Lung microvascular endothelial cell (primary cell): ENCODE measurements at regions not wholly inside any gene's neighbourhood (a gene's known extent, or its start where the extent isn't known, plus 50 kb on each side); places are given as distances from the start of the nearest gene placed in this dataset.

Experiments
- DNase-seq, 2 donors: peaks; one replicate each; pipeline versions ENCODE4 v3.0.0 to v3.0.0-alpha.2; 2010; ENCODE audit warnings: low read depth in 2 of 2

DNA sequence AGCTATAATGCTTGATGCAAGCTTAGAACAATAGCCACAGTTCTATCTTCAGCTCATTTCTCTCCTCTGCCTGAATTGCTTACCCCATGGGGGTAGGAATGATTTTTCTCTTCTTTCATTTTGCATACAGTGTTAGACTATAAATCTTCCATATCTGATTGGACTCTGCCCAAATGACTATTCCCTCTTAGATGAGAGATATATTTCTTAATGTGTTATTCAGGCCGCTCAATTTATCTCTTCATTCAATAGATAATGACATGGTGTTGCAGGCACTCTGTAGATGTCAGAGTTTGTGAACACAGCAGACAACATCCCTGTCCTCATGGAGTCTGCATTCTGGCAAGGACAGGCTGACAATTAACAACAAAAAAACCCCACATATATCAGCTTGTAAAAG lies 443.7 kb upstream of the CELF4 start:
- no peak for DNase-seq

DNA sequence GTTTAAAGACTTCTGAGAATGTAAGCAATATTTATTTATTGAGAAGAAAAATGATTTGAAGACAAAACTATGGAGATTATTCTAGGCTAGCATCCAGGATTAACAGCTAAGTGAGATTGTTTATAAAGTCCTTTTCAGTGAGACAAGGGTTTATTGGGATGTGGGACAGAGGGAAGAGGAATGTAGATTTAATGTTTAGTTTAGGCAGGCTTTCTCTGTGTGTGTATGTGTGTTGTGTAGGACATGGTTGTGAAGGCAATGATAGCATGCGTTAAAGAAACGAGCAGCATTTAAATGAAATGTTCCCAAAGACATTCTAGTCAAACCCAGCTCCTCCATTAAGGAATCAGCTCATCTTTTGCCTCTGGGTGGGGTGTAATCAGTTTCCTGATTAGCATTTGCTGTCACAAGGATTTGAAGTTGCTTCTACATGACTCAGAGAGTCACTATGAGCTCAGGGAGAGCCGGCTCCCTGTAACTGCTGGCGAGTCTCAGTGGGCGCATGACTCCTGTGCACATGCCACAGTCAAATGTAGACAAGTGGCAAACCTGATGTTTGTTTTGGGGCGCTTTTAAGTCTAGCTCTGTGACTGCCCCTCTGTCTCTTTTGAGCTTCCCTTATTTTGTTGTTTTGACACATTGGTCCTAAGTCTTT lies 442.2 kb upstream of the CELF4 start:
- DNase-seq: no peak

DNA sequence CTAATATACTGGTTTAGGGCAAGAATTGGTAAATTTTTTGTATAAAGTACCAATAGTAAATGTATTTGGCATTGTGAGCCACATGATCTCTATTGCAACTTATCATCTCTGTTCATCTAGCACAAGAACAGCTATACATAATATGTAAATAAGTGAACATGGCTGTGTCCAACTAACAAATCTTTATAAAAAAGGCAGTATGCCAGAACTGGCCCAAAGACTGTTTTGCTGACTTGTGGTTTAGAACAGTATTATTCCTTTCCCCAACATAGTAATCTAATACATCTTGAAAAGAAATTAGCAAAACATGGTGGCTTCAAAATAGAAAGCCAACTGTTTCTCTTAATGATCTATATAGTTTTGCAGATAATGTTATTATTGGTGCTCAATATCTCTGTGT lies 441.4 kb upstream of the CELF4 start:
- no peak for DNase-seq

DNA sequence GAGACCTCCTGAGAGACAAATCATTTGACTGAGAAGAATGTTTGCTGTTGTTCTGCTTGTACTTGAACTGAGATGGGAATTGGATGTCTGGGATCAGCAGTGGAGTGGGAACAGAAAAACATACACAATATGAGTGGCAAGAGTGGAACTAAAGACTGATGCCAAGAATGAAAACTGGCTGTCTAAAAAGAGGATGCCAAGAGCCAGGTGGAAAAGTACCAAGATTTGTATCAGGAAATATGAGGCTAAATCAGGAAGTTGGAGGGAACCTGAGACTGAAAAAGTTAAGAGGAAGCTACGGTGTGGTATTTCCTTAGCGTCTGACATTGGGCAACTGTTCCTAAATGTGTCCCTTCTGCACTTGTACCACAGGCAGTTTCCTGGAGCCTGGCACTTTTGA lies 440.9 kb upstream of the CELF4 start:
- DNase-seq: no peak

DNA sequence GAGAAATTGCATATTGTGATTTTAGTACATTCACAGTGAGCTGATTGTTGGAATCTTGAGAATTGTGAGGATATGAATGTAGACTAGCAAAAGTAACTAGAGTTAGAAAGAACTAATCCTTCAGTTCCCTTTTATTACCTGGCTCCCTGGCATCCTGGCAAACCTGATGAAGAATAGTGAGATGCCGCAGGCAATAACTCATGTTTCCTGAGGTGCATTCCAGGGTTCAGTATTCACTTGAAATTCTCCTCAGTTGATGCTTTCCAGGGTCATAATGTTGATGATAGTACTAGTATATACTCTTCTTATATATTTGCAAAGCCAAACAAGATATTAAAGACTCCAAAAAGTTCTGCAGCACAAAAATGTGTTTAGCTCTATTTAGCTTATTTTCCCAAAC lies 432.1 kb upstream of the CELF4 start:
- DNase-seq: no peak

DNA sequence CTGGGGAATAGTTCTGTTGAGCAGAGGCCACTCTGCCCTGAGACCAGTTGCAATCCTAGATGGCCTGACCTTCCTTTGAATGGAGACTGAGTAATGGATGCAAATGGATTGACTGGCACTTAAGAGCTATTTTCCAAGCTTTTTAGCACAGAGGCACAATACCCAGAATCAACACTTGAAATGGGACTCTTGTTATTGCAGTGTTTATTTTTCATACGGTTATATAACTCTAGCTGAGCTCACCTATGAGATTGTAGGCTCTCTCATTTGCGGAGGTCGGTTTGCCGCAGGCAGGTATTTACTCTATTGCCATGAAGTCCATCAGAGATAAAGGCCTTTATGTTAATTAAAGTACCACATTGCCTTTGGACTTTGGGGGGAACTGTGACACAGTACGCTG lies 422.3 kb upstream of the CELF4 start:
- DNase-seq: no peak

DNA sequence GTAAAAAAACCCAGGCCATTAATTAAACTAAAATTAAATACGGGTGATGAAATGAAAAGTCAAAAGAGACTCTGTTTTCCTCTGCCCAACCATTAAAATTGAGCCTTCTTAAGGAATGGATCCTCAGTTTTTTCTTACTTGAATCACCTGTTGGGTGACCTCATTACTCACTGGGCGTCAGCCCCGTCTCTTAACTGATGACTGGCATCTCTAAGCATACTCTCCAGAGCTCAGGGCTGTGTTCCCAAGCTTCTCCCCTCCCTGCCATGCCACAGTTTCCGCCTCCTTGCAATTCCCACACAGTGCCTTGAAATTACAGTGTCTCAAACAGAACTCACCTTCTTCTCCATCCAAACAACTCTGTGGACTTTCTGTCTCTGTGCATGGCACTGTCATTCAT lies 421.1 kb upstream of the CELF4 start:
- DNase-seq: no peak

DNA sequence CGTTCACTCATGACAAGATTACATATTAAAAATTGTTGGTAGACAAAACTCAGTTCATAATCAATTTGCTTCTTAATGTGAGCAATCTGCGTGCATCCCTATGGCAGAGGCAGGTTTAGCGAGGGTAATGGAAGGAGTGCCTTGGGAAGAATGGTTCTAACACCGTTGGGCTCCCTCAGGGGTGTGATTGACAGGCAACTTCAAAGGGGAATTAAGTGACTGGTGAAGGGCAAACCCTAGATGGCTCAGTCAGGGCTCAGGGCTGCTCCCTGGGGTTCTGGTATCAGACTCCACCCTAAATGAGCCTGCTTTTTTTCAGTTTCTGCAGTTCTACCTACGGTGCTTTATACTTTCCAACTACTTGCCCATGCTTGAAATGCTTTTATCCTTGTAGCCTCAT lies 419.5 kb upstream of the CELF4 start:
- no peak for DNase-seq

DNA sequence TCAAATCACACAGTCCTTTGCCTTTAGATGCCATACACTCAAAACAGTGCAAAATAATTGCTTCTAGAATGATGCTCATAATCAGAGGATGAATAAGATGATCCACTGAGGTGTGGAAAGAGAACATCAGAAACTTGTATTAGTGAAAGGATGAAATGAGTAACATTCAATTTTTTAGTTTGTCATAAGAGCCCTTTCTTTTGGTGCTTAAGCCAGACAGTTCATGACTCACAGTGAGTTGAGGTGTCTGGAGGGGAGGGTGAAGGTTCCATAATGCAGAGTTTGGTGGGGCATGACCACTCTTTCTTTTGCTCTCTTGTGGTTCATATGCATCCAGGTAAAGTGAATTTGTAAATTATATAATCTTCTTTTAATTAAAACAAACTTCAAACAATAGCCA lies 415.0 kb upstream of the CELF4 start:
- DNase-seq: no peak

DNA sequence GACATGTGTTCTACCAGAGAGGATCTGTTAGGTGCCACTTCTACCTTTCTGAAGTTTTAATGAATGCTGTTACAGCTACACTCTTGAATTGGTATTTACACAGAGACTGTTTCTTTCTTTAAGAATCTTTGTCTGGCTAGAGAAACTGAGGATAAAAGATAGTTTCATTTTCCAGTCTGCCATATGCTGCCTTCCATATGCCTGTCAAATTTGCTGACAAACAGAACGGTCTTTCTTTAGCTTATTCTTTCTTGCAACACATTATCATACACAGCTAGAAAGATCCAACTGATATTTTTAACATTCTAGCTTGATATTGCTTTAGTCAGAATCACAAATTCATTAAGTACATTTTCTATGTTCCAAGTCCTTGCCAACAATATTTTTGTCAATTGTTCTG lies 409.8 kb upstream of the CELF4 start:
- no peak for DNase-seq

DNA sequence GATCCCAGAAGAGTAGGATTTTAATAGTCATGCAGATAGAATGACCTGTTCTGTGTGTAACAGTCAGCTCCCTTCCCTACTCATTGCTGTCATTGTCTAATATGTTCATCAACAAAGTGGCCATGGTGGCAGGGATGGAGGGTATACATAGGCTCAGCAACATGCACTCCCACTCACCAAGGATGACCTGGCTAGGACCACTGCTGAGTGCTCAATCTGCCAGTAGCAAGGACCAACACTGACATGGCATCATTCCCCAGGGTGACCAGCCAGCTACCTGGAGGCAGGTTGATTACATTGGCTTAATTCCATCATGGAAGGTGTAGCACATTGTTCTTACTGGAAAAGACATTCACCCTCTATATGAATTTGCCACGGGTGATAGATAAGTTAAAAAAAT lies 401.7 kb upstream of the CELF4 start:
- DNase-seq: no peak

DNA sequence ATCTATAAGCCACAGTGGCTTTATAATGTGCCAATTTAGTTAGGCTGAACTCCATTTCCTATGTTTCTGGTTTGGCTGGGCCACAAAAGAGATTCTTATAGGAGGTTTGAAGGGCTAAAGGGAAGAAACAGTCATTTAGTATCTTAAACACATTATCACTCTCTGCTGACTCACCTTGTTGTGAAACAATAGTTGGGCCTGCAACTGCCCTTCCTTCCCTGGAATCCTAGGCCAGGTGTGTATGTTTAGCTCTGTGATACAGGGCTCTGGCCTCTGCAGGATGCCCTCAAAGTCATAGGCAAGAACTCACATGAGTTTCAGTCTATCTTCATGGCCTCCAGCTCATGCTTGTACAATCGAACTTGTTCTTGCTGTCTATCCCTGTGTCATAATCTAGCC lies 400.0 kb upstream of the CELF4 start:
- DNase-seq: no peak

DNA sequence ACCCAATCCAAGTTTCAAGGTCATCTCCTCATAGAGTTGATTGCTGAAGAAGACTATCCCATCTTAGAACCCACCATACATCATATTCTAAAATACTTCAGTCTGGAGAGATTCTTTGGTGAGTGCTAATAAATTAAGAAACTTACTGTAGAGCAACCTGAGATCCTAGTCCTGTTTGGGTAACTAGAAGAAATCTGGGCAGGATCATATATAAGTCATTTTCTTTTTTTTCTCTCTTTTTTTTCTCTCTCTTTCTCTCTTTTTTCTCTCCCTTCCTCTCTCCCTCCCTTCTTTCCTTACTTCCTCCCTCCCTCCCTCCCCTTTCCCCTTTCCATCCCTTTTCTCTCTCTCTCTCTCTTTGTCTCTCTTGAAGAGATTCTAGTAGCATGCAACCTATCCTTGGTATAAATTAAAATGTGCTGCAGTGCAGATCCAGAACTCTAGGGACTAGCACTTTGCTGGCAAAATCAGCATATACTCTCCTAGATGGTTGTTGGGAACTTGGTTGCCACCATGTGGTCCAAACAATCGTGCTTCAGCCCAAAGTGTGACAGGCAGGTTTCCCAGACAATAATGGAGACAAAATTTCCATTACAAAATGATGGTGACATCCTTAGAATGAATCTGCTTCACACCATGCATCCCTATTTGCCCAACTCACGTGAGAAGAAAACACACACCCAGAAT lies 399.4 kb upstream of the CELF4 start:
- no peak for DNase-seq

DNA sequence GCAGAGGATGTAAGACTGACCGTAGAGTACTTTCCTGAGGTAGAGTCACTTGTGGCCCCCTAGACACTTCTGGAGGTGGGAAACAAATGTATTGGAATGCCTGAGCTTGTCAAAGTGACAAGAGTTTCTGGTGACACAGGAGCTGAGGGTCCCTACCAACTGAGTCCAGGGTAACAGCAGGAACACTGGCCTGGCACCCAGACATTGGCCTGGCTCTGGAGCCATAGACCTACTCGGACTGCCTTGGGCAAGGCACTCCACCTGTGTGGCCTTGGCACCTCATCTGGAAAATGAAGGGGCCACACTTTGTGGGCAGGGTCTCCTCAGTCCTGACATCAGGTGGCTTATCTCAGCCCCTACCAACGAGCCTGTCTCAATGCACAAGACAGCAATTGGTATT lies 398.2 kb upstream of the CELF4 start:
- no peak for DNase-seq

DNA sequence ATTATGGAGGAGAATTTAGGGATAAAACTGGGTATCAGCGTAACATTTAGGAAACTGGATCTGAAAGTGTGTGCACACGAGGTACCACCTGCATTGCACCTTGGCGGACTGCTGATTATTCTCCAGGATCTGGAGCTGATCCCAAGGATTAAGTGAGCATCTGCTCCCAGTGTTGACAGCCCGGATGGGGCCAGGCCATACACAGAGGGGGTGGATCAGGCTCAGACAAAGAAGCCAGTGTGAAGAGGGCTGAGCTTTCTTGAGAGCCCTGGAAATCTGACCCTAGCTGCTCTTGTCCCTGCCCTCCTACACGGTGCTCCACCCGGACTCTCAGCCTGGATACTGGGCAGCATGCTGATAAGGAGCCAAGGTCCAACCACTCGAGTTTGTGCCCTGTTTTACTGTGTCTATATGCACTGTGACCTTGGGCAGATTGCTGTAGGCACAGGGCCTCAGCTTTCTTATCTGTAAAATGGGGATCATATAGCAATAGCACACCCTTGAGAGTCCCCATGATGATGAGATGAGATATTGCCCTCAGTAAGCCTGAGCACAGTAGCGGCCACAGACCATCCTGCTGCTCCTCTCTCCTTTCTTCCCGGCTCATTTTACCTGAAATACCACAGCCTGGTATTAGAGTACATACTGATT lies 396.8 kb upstream of the CELF4 start:
- no peak for DNase-seq

DNA sequence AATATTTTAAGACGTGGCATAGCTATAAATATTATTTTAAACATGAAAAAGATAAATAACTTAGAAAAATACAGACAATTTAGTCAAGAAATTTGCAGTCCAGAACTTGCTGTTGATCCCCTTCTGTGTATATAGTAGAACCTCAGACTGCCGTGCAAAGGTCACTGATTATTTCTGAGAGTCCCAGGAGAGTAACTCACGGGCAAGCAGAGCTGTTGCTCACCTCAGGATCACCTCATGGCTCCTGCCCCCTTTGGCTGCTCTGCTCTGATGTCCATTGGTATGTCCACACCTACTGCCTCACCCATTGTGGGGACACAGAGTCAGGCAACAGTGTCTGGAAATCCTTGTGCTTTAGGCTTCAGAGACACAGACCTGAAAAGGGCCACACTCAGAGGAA lies 392.9 kb upstream of the CELF4 start:
- no peak for DNase-seq

DNA sequence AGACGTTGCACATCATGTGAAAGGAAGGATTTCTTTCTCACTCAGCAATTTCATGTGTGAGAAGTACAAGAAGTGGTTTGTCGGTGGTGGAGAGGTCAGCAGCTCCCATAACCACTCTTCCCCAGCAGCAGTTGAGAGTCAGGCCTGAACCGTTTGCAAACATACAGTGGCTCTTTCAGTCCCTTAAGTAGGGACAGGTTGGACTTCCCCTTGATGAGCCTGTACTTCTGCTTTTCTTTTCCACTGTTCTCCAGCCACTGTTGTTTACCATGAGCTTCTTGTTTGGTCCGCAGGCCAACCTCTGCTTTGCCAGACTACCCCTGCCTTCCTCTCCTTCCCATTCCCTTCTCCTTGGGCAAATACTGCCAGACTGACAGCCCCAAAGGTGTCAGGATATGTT lies 391.3 kb upstream of the CELF4 start:
- DNase-seq: no peak

DNA sequence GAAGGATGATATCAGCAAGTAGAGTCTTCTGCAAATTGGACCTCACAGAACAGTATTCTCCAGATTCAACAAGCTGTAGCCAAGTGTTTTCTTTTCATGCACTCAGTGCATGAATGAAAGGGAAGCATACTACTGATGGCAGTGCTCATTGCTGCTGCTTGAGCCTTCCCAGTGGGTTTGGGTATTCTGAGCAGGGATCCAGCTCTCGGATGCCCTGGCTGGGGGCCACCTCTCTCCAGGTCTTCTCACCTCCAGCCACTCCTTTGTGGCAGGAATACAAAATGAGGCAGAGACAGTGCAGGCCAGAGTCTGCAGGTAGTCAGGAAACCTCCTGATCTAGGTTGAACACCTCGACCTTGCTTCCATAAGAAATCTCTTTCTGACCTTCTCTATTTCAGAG lies 390.4 kb upstream of the CELF4 start:
- no peak for DNase-seq

DNA sequence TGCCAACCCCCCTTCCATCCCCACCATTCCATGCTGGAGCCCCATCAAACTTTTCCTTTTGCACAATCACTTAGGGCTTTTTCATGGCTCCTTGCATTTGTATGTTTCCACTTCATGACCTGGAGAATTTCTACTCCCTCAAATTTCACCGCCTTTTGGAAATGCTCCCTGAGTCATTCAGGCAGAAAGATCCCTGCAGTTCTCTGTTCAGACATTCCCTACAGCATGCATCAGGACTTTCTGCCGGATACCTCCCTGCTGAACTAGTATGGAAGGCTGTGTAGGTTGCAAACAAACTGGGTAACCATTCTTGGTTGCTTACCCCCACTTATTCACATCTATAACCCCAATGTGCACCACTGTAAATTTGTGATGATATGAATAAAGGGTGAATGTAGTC lies 389.6 kb upstream of the CELF4 start:
- no peak for DNase-seq

DNA sequence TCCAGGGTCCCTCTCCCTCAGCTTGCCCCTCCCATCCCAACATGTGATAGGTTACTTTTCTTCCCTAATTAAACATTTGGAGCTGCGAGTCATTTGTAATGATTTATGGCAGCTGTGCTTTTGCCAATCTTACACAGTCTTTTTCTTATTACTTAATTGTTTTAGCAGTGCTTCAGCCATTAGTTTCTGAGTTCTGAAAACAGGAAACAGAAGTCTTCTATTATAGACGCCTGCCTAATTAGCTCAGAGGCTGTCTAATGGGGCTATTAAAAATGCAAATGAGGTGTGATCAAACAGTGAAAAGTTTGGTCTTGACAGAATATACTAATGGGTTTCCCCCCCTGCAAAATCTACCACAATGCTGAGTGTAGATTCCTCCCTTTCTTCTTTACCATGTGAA lies 388.3 kb upstream of the CELF4 start:
- no peak for DNase-seq

DNA sequence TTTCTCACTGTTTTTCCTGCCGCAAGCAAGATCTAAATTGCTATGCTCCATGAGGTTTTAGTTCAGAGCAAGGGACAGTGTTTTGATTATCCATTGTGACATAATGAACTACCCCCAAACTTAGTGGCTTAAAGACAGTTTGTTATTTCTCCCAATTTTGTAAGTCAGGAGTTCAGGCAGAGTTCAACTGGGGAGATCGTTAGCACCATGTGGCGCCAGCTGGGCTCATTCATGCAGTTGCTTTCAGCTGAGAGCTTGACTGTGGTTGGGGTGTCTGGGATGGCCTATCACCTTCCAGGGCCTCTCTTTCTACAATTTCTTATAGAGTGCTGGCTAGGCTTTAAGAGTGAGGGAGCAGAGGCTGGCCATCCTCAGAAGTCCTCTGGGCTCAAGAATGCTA lies 382.9 kb upstream of the CELF4 start:
- no peak for DNase-seq

DNA sequence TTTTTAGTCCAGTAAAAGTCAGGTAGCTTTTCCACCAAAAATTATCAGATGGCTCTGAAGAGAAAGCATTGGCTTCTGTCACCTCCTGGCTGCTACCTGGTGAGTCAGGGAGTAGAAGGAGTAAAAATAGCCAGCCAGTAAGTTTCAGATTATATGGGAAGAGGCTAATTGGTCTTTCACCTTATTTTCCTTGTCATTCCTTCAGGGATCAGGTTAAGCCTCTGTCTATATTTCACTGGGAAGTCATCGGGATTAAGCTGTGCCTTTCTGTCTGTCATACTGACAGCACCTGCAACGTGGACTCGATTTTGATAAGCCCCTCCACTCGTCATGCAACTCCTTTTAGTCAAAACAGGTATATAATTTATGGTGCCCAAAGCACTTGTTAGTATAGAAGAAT lies 380.7 kb upstream of the CELF4 start:
- no peak for DNase-seq

DNA sequence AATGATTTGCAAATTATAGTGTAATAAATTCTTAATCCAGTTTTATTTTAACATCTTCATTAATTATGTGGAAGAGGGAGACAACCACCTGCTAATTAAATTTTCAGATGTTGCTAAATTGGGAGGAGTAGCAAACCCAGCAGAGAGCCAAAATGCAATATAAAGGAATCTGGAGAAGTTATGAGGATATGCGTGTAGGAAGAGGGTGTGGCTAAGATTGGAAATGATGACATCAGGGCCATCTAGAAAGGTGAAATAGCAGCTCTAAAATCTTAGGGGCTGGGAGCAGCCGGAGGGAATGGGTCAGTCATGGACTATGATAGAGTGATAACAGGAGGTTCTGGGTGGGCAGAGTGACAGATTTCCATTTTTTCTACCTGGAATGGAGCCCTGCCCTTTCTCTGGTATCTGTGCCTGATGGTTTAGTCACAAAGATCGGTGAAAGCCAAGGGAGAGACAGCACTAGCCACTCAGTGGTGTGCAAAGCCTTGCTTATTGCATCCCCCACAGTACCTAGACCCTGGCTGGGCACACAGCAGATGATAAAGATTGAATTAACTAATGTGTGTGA lies 379.2 kb upstream of the CELF4 start:
- DNase-seq: no peak
